ACHN (cell line): ENCODE measurements at regions not wholly inside any gene's neighbourhood (a gene's known extent, or its start where the extent isn't known, plus 50 kb on each side); places are given as distances from the start of the nearest gene placed in this dataset.
"Not testable (repeated sequence)": the region's sequence is repeated elsewhere in the genome, so short reads cannot be mapped to it uniquely, and the experiment has no call there.

Experiments
- DNase-seq: peaks from one replicate; pipeline ENCODE4 v3.0.0-alpha.2; 2015
- in situ Hi-C: cut with HindIII; loops from 2 replicates; pipeline ENCODE4 v1.10.0; 2017; ENCODE audit warnings: low sequenced_read_pairs, low pct_ligation_motif_present, low pct_unique_long_range_greater_than_20kb

GRCh38 chr1:114032271-114033215, 53.3 kb downstream of the OLFML3 start:
- in situ Hi-C loops, result no loop called here
- DNase-seq, result peak; percentile 22

- peak; percentile 39 for DNase-seq
- in situ Hi-C loops, result no loop called here
These were observed 54.0 kb downstream of the OLFML3 start for GRCh38 chr1:114033216-114033706.

DNA sequence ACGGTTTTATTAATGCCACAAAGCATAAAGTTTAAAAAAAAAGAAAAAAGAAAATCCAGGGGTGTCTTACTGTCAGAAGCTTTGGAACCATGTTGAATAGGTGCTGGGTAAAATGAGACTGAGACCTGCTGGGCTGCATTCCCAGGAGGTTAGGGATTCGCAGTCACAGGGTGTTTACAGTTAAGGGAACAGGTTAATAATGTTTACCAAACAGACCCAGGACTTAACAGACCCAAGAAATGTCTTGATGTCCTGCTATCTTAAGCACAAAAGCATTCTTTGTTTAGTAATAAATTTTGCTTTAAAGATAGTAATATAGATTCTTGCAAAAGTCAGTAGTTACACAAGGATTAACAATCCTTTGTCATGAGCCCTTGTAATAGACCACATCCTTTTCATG, 54.7 kb downstream of the OLFML3 start:
- in situ Hi-C loops, result no loop called here
- no peak for DNase-seq

DNA sequence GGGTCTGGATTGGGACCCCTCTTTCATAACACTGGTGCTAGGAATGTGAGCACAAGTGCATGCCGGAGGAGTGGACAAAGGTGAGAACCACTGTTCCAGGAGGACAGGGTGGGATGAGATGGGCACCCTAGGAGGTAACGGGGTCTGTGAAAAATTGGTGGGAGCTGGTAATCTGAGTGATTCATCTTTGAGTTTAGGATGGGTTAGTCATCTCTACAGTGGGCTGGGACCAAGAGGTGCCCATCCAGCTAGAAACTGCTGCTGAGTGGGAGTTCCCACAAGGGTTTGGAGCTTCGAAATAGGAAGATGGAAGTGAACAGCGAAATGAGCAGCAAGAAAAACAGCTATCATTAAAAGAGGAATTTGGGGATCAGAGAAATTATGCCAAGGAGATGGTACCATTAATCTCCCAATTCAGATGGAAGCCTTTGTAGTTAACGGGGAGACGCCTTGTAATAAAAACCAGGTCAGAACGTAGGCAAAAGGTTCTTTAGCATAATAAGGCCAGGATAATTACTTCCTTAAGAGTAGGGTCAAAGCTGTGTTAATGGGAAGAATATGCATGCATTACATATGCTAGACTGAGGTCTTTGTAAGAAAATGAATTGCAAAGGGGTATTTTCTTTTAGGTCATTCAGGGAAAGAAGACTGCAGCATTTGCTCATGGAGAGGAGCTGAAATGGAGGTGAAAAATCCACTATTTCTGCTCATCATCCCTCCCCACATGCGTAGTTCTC, 55.5 kb downstream of the OLFML3 start:
- DNase-seq, result no peak
- in situ Hi-C loops, result no loop called here

GRCh38 chr1:114035304-114035700, 56.0 kb downstream of the OLFML3 start:
- in situ Hi-C loops, result no loop called here
- no peak for DNase-seq

DNA sequence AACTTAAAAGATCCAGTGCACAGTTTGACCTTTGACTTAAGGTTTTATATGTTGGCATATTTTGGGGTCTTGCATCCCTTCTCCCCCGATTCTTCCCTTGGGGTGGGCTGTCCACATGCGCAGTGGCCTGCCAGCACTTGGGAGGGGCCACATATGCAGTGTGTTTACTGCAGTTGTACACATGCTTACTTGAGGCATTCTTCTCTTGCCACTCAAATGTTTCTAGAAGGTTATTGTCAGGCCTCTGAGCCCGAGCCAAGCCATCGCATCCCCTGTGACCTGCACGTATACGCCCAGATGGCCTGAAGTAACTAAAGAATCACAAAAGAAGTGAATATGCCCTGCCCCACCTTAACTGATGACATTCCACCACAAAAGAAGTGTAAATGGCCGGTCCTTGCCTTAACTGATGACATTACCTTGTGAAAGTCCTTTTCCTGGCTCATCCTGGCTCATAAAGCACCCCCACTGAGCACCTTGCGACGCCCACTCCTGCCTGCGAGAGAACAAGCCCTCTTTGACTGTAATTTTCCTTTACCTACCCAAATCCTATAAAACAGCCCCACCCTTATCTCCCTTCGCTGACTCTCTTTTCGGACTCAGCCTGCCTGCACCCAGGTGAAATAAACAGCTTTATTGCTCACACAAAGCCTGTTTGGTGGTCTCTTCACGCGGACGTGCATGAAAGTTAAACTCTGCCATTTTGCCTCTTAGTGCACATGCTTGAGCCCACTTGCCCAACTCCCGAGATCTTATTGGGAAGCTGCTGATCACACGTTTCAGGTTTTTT, 57.8 kb downstream of the OLFML3 start:
- in situ Hi-C loops, DNase-seq: not testable (repeated sequence)

DNA sequence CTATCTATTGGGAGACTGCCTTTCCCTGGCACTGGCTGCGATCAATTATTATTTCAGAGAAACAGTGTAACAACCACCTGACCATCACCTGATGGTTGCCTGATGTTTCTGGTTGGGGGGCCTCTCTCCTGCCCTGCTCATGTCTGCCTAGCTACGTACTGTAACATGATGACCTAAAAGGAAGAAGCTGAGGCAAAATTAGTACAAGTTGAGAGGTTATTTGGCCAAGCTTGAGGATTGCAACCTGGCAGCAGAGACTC, 58.3 kb downstream of the OLFML3 start:
- DNase-seq, result no peak
- in situ Hi-C loops, result no loop called here

GRCh38 chr1:114037962-114038816, 58.9 kb downstream of the OLFML3 start:
- DNase-seq, result no peak
- in situ Hi-C loops, result no loop called here
